A549 (cell line): ENCODE measurements at regions not wholly inside any gene's neighbourhood (a gene's known extent, or its start where the extent isn't known, plus 50 kb on each side); places are given as distances from the start of the nearest gene placed in this dataset.

Experiments used
- ATAC-seq, 2 experiments: fragments of 200-7000 bp in 1 of 2; fragments of >200 bp in 1 of 2; cut with Nextera tagmentation in 1 of 2; cut with Tn5 transposase in 1 of 2; 3 replicates each; pipeline versions ENCODE4 v1.8.0 to v1.9.1; 2018 to 2020; ENCODE audit warnings: mild to moderate bottlenecking in 1 of 2, moderate library complexity in 1 of 2
- CTCF ChIA-PET: fragments of 300-600 bp; sonication (Branson Sonifier 250); formaldehyde crosslinking; extraction: SDS; loops from one replicate; lab custom pipeline; 2021; ENCODE audit warnings: antibody characterized with exemption, inconsistent platforms; lab: Yijun Ruan, JAX
- POLR2A ChIA-PET: fragments of 350-600 bp; formaldehyde crosslinking; extraction: SDS; loops from one replicate; lab custom pipeline; 2021; ENCODE audit warnings: antibody characterized with exemption, inconsistent platforms; lab: Yijun Ruan, JAX
- DNase-seq, 2 experiments: peaks; one replicate each; pipeline versions ENCODE4 v3.0.0 to v3.0.0-alpha.2; 2011 to 2016; ENCODE audit warnings: low read depth in 1 of 2, low spot score in 1 of 2
- FAIRE-seq: peaks from 2 replicates; lab custom pipeline; 2011; peaks lifted over from hg19 to GRCh38; lab: Jason Lieb, UNC
- H3K27ac ChIP-seq, 2 experiments: fragments of >200 bp; sonication (Bioruptor Twin); formaldehyde crosslinking; 3 replicates each; pipeline ENCODE4 v1.5.1; 2016 to 2017
- H3K4me1 ChIP-seq: fragments of >200 bp; sonication (Bioruptor Twin); formaldehyde crosslinking; 3 replicates; pipeline ENCODE4 v1.6.1; 2016
- H3K4me2 ChIP-seq: fragments of >200 bp; sonication (Bioruptor Twin); formaldehyde crosslinking; 3 replicates; pipeline ENCODE4 v1.6.1; 2016
- H3K4me3 ChIP-seq: fragments of >200 bp; sonication (Bioruptor Twin); formaldehyde crosslinking; 3 replicates; pipeline ENCODE4 v1.5.1; 2016
- H3K9me3 ChIP-seq: fragments of >200 bp; sonication (Bioruptor Twin); formaldehyde crosslinking; 3 replicates; pipeline ENCODE4 v1.6.1; 2016
- BHLHE40 ChIP-seq: IDR thresholded peaks from 2 replicates; pipeline ENCODE4 v1.6.1; 2012; ENCODE audit warnings: low read depth, low read length, inconsistent platforms
- CEBPB ChIP-seq, 2 experiments: fragments of >200 bp in 1 of 2; sonication (Bioruptor Twin) in 1 of 2; formaldehyde crosslinking in 1 of 2; IDR thresholded peaks; 2 replicates each; pipeline ENCODE4 v1.6.1; 2012 to 2016
- CHD2 ChIP-seq: fragments of 150-350 bp; IDR thresholded peaks from 2 replicates; pipeline ENCODE4 v1.6.1; 2014; ENCODE audit warnings: low read length; ENCODE audit not compliant: partially characterized antibody
- CHD4 ChIP-seq: fragments of 200-600 bp; sonication (generic); IDR thresholded peaks from 2 replicates; pipeline ENCODE4 v1.6.1; 2016; ENCODE audit warnings: antibody characterized with exemption, mild to moderate bottlenecking, borderline replicate concordance
- EHF ChIP-seq: fragments of 250-450 bp; sonication (Bioruptor Pico); IDR thresholded peaks from 2 replicates; pipeline ENCODE4 v1.5.0; 2020; ENCODE audit warnings: mild to moderate bottlenecking
- ESRRA ChIP-seq: fragments of 150-350 bp; IDR thresholded peaks from 2 replicates; pipeline ENCODE4 v1.6.1; 2014; ENCODE audit warnings: mild to moderate bottlenecking, low read length, borderline replicate concordance
- HEYL ChIP-seq: fragments of 250-450 bp; sonication (Bioruptor Pico); IDR thresholded peaks from 2 replicates; pipeline ENCODE4 v1.8.0; 2021; ENCODE audit warnings: mild to moderate bottlenecking, moderate library complexity
- JUNB ChIP-seq: fragments of >200 bp; sonication (Bioruptor Twin); formaldehyde crosslinking; IDR thresholded peaks from 2 replicates; pipeline ENCODE4 v1.6.1; 2016
- MAFK ChIP-seq: fragments of 450-650 bp; IDR thresholded peaks from 2 replicates; pipeline ENCODE4 v1.6.1; 2014; ENCODE audit not compliant: partially characterized antibody
- NPAS2 ChIP-seq: fragments of 250-450 bp; sonication (Bioruptor Pico); IDR thresholded peaks from 2 replicates; pipeline ENCODE4 v1.8.0; 2022; ENCODE audit warnings: mild to moderate bottlenecking, moderate library complexity, borderline replicate concordance
- POLR2A ChIP-seq: IDR thresholded peaks from 2 replicates; pipeline ENCODE4 v1.6.1; 2012; ENCODE audit warnings: mild to moderate bottlenecking, low read length
- RARB ChIP-seq: fragments of 250-450 bp; sonication (Bioruptor Pico); IDR thresholded peaks from 2 replicates; pipeline ENCODE4 v1.8.0; 2021; ENCODE audit warnings: mild to moderate bottlenecking, moderate library complexity
- RCOR1 ChIP-seq: fragments of 150-350 bp; IDR thresholded peaks from 2 replicates; pipeline ENCODE4 v1.6.1; 2014; ENCODE audit warnings: antibody characterized with exemption, low read length, low read depth
- SREBF2 ChIP-seq: fragments of 450-650 bp; IDR thresholded peaks from 2 replicates; pipeline ENCODE4 v1.6.1; 2014; ENCODE audit warnings: mild to moderate bottlenecking, moderate library complexity
- TP53 ChIP-seq: fragments of 250-450 bp; sonication (Bioruptor Pico); IDR thresholded peaks from 2 replicates; pipeline ENCODE4 v1.5.0; 2021; ENCODE audit warnings: mild to moderate bottlenecking, moderate library complexity
- ZFP36 ChIP-seq: fragments of 450-650 bp; IDR thresholded peaks from 2 replicates; pipeline ENCODE4 v1.6.1; 2014; ENCODE audit warnings: borderline replicate concordance; ENCODE audit not compliant: partially characterized antibody
- ZNF302 ChIP-seq: fragments of 250-450 bp; sonication (Bioruptor Pico); IDR thresholded peaks from 2 replicates; pipeline ENCODE4 v1.9.0; 2021; ENCODE audit warnings: inconsistent platforms, mild to moderate bottlenecking, moderate library complexity
- WGBS: methylation state at CpG from one replicate; pipeline ENCODE4 v1.1.6; 2017; ENCODE audit errors: missing lambda C conversion rate; 5-methylcytosine and 5-hydroxymethylcytosine counted together
- TF ChIP-seq, protein P1 (sequence below): fragments of >200 bp; sonication (Bioruptor Twin); formaldehyde crosslinking; IDR thresholded peaks from 3 replicates; pipeline ENCODE4 v1.5.1; 2016
- TF ChIP-seq, protein P2 (sequence below): fragments of 250-450 bp; sonication (Bioruptor Pico); IDR thresholded peaks from 2 replicates; pipeline ENCODE4 v1.5.0; 2020; ENCODE audit warnings: low read depth, mild to moderate bottlenecking, moderate library complexity
- TF ChIP-seq, protein P3 (sequence below): fragments of 250-450 bp; sonication (Bioruptor Pico); IDR thresholded peaks from 2 replicates; pipeline ENCODE4 v1.5.0; 2021; ENCODE audit warnings: mild to moderate bottlenecking, moderate library complexity, borderline replicate concordance
- TF ChIP-seq, protein P4 (sequence below): IDR thresholded peaks from 2 replicates; pipeline ENCODE4 v1.6.1; 2012

DNA sequence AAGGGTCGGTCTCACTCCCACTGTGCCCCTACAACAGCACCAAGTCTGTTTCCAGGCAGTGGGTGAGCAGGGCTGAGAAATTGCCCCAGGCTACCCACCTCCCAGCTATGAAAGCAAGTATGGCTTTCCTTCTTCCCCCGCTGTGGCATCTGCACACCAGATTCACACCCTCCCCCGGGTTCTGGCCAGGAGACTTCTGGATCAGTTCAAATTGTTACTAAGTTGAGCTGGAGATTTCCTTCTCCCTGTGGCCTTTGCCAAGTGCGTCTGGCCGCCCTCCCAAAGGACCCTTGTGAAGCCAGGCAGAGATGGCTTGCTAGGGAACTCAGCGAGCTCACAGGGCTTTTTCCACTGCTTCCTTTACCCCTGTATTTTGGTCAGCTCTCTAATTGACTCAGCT lies 555.4 kb downstream of the SH2D4B start:
- H3K4me1 ChIP-seq = no peaks in the 10 kb centered on the region
- ATAC-seq (no peak), FAIRE-seq (no peak), DNase-seq (no peak)
- CTCF ChIA-PET = no interaction called here
- 18% methylated on average over 6 of the region's 6 CpGs for WGBS
- no peak overlapping the region for H3K4me2 ChIP-seq
- POLR2A ChIA-PET = no interaction called here
- H3K4me3 ChIP-seq = no peak overlapping the region
- no peak overlapping the region for H3K27ac ChIP-seq
- no peaks in the 10 kb centered on the region for H3K9me3 ChIP-seq
- TF ChIP-seq NPAS2 = no peak
- no peak for TF ChIP-seq RCOR1
- no peak for TF ChIP-seq BHLHE40
- TF ChIP-seq, protein P1, sequence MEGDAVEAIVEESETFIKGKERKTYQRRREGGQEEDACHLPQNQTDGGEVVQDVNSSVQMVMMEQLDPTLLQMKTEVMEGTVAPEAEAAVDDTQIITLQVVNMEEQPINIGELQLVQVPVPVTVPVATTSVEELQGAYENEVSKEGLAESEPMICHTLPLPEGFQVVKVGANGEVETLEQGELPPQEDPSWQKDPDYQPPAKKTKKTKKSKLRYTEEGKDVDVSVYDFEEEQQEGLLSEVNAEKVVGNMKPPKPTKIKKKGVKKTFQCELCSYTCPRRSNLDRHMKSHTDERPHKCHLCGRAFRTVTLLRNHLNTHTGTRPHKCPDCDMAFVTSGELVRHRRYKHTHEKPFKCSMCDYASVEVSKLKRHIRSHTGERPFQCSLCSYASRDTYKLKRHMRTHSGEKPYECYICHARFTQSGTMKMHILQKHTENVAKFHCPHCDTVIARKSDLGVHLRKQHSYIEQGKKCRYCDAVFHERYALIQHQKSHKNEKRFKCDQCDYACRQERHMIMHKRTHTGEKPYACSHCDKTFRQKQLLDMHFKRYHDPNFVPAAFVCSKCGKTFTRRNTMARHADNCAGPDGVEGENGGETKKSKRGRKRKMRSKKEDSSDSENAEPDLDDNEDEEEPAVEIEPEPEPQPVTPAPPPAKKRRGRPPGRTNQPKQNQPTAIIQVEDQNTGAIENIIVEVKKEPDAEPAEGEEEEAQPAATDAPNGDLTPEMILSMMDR = no peak
- no peak for TF ChIP-seq CEBPB (IDR thresholded peaks at IDR 0.05)
- TF ChIP-seq JUNB = no peak
- TF ChIP-seq ZNF302 (CRISPR knock-in tag) = no peak
- no peak for TF ChIP-seq ZFP36

DNA sequence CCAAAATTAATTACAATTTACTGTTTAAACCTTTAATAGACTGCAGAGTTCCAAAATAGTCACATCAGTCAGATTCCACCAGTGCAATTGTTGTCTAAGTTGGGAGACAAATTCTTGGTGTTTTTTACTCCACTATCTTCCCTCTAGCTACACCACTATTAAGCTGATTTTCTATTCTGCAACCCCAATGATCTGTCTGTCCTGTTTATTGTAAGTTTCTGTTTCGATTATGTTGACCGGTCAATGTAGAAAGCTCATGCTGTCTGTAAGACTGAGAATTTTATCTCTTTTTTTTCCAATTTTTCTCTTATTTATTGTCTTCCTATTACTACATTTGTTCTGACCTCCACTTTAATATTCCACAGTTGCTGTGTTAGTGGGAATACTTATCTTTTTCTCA lies 557.5 kb downstream of the SH2D4B start:
- no peak overlapping the region for H3K4me2 ChIP-seq
- POLR2A ChIA-PET = no interaction called here
- DNase-seq = no peak
- TF ChIP-seq HEYL (CRISPR knock-in tag) (no peak), TP53 (CRISPR knock-in tag) (no peak), ZNF302 (CRISPR knock-in tag) (no peak), ZFP36 (no peak), RARB (CRISPR knock-in tag) (no peak), RCOR1 (no peak), EHF (CRISPR knock-in tag) (no peak), NPAS2 (no peak), ESRRA (no peak), SREBF2 (no peak), CHD4 (no peak), CHD2 (no peak), MAFK (no peak), POLR2A (no peak)
- TF ChIP-seq, protein P2, sequence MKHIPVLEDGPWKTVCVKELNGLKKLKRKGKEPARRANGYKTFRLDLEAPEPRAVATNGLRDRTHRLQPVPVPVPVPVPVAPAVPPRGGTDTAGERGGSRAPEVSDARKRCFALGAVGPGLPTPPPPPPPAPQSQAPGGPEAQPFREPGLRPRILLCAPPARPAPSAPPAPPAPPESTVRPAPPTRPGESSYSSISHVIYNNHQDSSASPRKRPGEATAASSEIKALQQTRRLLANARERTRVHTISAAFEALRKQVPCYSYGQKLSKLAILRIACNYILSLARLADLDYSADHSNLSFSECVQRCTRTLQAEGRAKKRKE (CRISPR knock-in tag) = no peak
- TF ChIP-seq, protein P3, sequence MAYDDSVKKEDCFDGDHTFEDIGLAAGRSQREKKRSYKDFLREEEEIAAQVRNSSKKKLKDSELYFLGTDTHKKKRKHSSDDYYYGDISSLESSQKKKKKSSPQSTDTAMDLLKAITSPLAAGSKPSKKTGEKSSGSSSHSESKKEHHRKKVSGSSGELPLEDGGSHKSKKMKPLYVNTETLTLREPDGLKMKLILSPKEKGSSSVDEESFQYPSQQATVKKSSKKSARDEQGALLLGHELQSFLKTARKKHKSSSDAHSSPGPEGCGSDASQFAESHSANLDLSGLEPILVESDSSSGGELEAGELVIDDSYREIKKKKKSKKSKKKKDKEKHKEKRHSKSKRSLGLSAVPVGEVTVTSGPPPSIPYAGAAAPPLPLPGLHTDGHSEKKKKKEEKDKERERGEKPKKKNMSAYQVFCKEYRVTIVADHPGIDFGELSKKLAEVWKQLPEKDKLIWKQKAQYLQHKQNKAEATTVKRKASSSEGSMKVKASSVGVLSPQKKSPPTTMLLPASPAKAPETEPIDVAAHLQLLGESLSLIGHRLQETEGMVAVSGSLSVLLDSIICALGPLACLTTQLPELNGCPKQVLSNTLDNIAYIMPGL (CRISPR knock-in tag) = no peak
- TF ChIP-seq, protein P1 = no peak
- TF ChIP-seq, protein P4, sequence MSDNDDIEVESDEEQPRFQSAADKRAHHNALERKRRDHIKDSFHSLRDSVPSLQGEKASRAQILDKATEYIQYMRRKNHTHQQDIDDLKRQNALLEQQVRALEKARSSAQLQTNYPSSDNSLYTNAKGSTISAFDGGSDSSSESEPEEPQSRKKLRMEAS = no peak
- TF ChIP-seq, all 56 proteins: peak for 0
- CTCF ChIA-PET = no interaction called here
- no peaks in the 10 kb centered on the region for H3K4me1 ChIP-seq
- WGBS = 49% methylated on average over 2 of the region's 2 CpGs
- ATAC-seq (no peak), FAIRE-seq (no peak)
- H3K4me3 ChIP-seq = no peak overlapping the region
- H3K9me3 ChIP-seq = no peaks in the 10 kb centered on the region
- no peak overlapping the region for H3K27ac ChIP-seq
